ENCODE measurements at regions not wholly inside any gene's neighbourhood (a gene's known extent, or its start where the extent isn't known, plus 50 kb on each side); places are given as distances from the start of the nearest gene placed in this dataset.
A peak's percentile ranks its signal among the peaks of the same experiment; 100 is the strongest.

GRCh38 chr3:150161011-150161410 lies 190.3 kb upstream of the PFN2 start:
- DNase-seq (ENCODE audit: low spot score) = no peak

- DNase-seq (ENCODE audit: low spot score) = no peak
Measured at GRCh38 chr3:150158943-150159625, 188.4 kb upstream of the PFN2 start.

GRCh38 chr3:150152567-150152966 lies 181.9 kb upstream of the PFN2 start:
- no peak for DNase-seq (ENCODE audit: low spot score)

- DNase-seq (ENCODE audit: low spot score) = no peak
Measured at GRCh38 chr3:150150633-150151032, 179.9 kb upstream of the PFN2 start.

- no peak for DNase-seq (ENCODE audit: low spot score)
Measured at GRCh38 chr3:150149651-150150051, 179.0 kb upstream of the PFN2 start.

- DNase-seq (ENCODE audit: low spot score) = no peak
Measured at GRCh38 chr3:150148227-150148626, 177.5 kb upstream of the PFN2 start.

GRCh38 chr3:150147776-150148175 lies 177.1 kb upstream of the PFN2 start:
- no peak for DNase-seq (ENCODE audit: low spot score)

- no peak for DNase-seq (ENCODE audit: low spot score)
Measured at GRCh38 chr3:150146991-150147761, 176.5 kb upstream of the PFN2 start.

- DNase-seq (ENCODE audit: low spot score) = no peak
Measured at GRCh38 chr3:150145659-150146058, 175.0 kb upstream of the PFN2 start.

- no peak for DNase-seq (ENCODE audit: low spot score)
Measured at GRCh38 chr3:150144191-150144708, 173.6 kb upstream of the PFN2 start.

GRCh38 chr3:150142936-150143335 lies 172.2 kb upstream of the PFN2 start:
- no peak for DNase-seq (ENCODE audit: low spot score)

GRCh38 chr3:150141790-150142326 lies 171.2 kb upstream of the PFN2 start:
- DNase-seq (ENCODE audit: low spot score) = no peak

- DNase-seq (ENCODE audit: low spot score) = peak; percentile 2
Measured at GRCh38 chr3:150140614-150141321, 170.1 kb upstream of the PFN2 start.

- DNase-seq (ENCODE audit: low spot score) = no peak
Measured at GRCh38 chr3:150138824-150139223, 168.1 kb upstream of the PFN2 start.

- DNase-seq (ENCODE audit: low spot score) = no peak
Measured at GRCh38 chr3:150136242-150136641, 165.5 kb upstream of the PFN2 start.

- DNase-seq (ENCODE audit: low spot score) = no peak
Measured at GRCh38 chr3:150135287-150135721, 164.6 kb upstream of the PFN2 start.

- DNase-seq (ENCODE audit: low spot score) = no peak
Measured at GRCh38 chr3:150133293-150133692, 162.6 kb upstream of the PFN2 start.

- no peak for DNase-seq (ENCODE audit: low spot score)
Measured at GRCh38 chr3:150132101-150132749, 161.5 kb upstream of the PFN2 start.

GRCh38 chr3:150131663-150132062 lies 161.0 kb upstream of the PFN2 start:
- DNase-seq (ENCODE audit: low spot score) = no peak

GRCh38 chr3:150130404-150131100 lies 159.9 kb upstream of the PFN2 start:
- no peak for DNase-seq (ENCODE audit: low spot score)

GRCh38 chr3:150129166-150129565 lies 158.5 kb upstream of the PFN2 start:
- no peak for DNase-seq (ENCODE audit: low spot score)

Measured in hematopoietic multipotent progenitor cell treated with erythropoietin and hydrocortisone succinate and interleukin-3 and kit ligand, for 15 days (in vitro differentiated cells).